Cardiac muscle cell (in vitro differentiated cells and primary cell): ENCODE measurements at regions not wholly inside any gene's neighbourhood (a gene's known extent, or its start where the extent isn't known, plus 50 kb on each side); places are given as distances from the start of the nearest gene placed in this dataset.
A peak's percentile ranks its signal among the peaks of the same experiment; 100 is the strongest.

Source experiments
- DNase-seq, 2 donors: peaks; one replicate each; pipeline versions ENCODE4 v3.0.0 to v3.0.0-alpha.2; 2010 to 2017; ENCODE audit warnings: low read depth in 1 of 2, low spot score in 1 of 2
- H3K27ac ChIP-seq: fragments of 200-600 bp; sonication (generic); 2 replicates; pipeline ENCODE4 v1.5.1; 2016
- H3K27me3 ChIP-seq: fragments of 200-600 bp; sonication (generic); 2 replicates; pipeline ENCODE4 v1.6.0; 2016; ENCODE audit warnings: control low read depth
- H3K36me3 ChIP-seq: fragments of 200-600 bp; sonication (generic); 2 replicates; pipeline ENCODE4 v1.5.1; 2016; ENCODE audit warnings: control low read depth
- H3K4me1 ChIP-seq: fragments of 200-600 bp; sonication (generic); 2 replicates; pipeline ENCODE4 v1.8.1; 2017; ENCODE audit warnings: low read depth, mild to moderate bottlenecking, mixed run types
- H3K4me3 ChIP-seq: fragments of 200-600 bp; sonication (generic); 2 replicates; pipeline ENCODE4 v1.5.1; 2016; ENCODE audit warnings: mild to moderate bottlenecking
- H3K9me3 ChIP-seq: fragments of 200-600 bp; sonication (generic); 2 replicates; pipeline ENCODE4 v1.5.1; 2017; ENCODE audit warnings: low read depth, mild to moderate bottlenecking, control low read depth
- TF ChIP-seq, protein P1 (sequence below): IDR thresholded peaks from 2 replicates; pipeline ENCODE4 v1.5.1; 2012; ENCODE audit warnings: low read depth, mild to moderate bottlenecking, low read length

- Histone ChIP-seq H3K36me3 (no peaks in the 10 kb centered on the region), H3K4me3 (no peak overlapping the region), H3K4me1 (peaks cover 8% of the 10 kb centered on the region), H3K9me3 (no peaks in the 10 kb centered on the region), H3K27me3 (no peaks in the 10 kb centered on the region), H3K27ac (no peak overlapping the region)
- TF ChIP-seq, protein P1, sequence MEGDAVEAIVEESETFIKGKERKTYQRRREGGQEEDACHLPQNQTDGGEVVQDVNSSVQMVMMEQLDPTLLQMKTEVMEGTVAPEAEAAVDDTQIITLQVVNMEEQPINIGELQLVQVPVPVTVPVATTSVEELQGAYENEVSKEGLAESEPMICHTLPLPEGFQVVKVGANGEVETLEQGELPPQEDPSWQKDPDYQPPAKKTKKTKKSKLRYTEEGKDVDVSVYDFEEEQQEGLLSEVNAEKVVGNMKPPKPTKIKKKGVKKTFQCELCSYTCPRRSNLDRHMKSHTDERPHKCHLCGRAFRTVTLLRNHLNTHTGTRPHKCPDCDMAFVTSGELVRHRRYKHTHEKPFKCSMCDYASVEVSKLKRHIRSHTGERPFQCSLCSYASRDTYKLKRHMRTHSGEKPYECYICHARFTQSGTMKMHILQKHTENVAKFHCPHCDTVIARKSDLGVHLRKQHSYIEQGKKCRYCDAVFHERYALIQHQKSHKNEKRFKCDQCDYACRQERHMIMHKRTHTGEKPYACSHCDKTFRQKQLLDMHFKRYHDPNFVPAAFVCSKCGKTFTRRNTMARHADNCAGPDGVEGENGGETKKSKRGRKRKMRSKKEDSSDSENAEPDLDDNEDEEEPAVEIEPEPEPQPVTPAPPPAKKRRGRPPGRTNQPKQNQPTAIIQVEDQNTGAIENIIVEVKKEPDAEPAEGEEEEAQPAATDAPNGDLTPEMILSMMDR = no peak
- DNase-seq = no peak
Measured at GRCh38 chr1:73096841-73097240, 814.5 kb upstream of the NEGR1 start.

DNA sequence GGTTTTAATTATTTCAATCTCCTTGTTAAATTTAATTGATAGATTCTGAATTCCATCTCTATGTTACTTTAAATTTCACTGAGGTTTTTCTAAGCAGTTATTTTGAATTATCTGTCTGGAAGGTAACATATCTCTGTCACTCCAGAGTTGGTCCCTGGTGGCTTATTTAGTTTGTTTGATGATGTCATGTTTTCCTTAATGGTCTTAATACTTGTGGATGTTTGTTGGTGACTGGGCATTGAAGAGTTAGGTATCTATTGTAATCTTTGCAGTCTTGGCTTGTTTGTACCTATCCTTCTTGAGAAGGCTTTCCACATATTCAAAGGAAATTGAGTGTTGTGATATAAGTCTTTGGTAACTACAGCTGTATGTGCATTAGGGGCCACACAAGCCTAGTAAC is 810.0 kb upstream of the NEGR1 start:
- H3K36me3 ChIP-seq = no peaks in the 10 kb centered on the region
- no peaks in the 10 kb centered on the region for H3K9me3 ChIP-seq
- H3K4me3 ChIP-seq = no peak overlapping the region
- DNase-seq = no peak
- TF ChIP-seq, protein P1 = no peak
- H3K27me3 ChIP-seq = no peaks in the 10 kb centered on the region
- no peak overlapping the region for H3K27ac ChIP-seq
- H3K4me1 ChIP-seq = peaks cover under 1% of the 10 kb centered on the region

DNA sequence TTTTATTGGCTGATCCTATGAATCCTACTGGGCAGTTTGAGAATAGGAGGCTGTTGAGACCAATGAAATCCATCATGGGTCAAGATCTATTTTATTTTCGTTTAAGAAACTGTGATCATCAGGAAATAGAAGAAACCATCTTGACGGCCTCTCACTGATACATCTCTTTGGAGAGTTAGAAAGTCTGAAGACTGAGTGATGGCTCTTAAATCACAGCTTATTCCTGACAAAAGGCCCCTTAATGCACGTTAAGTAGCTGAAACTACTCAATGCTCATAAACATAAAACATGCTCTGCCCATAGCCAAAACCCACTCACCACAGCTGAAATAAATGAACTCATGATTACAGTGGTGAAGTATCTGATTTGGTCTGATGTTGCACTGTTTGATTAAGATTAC is 784.5 kb upstream of the NEGR1 start:
- Histone ChIP-seq H3K27ac (no peak overlapping the region), H3K4me3 (no peak overlapping the region), H3K27me3 (no peaks in the 10 kb centered on the region), H3K36me3 (no peaks in the 10 kb centered on the region), H3K9me3 (no peaks in the 10 kb centered on the region), H3K4me1 (no peaks in the 10 kb centered on the region)
- no peak for DNase-seq
- TF ChIP-seq, protein P1 = no peak

- H3K9me3 ChIP-seq = no peaks in the 10 kb centered on the region
- H3K4me3 ChIP-seq = no peak overlapping the region
- TF ChIP-seq, protein P1 = no peak
- H3K27ac ChIP-seq = no peak overlapping the region
- no peaks in the 10 kb centered on the region for H3K4me1 ChIP-seq
- DNase-seq = peak in 1 of 2 donors; percentile 7
- no peaks in the 10 kb centered on the region for H3K27me3 ChIP-seq
- no peaks in the 10 kb centered on the region for H3K36me3 ChIP-seq
Measured at GRCh38 chr1:73065339-73066041, 783.2 kb upstream of the NEGR1 start.

GRCh38 chr1:73056826-73057225 is 774.5 kb upstream of the NEGR1 start:
- H3K4me1 ChIP-seq = no peaks in the 10 kb centered on the region
- no peaks in the 10 kb centered on the region for H3K36me3 ChIP-seq
- no peaks in the 10 kb centered on the region for H3K9me3 ChIP-seq
- no peak overlapping the region for H3K27ac ChIP-seq
- DNase-seq = no peak
- TF ChIP-seq, protein P1 = no peak
- no peaks in the 10 kb centered on the region for H3K27me3 ChIP-seq
- H3K4me3 ChIP-seq = no peak overlapping the region
